Liver (tissue), 8 donors: ENCODE measurements at regions not wholly inside any gene's neighbourhood (a gene's known extent, or its start where the extent isn't known, plus 50 kb on each side); places are given as distances from the start of the nearest gene placed in this dataset.

Source experiments
- DNase-seq: peaks from one replicate; pipeline ENCODE4 v3.0.0-alpha.2; 2017; ENCODE audit warnings: low spot score
- H3K27ac ChIP-seq, 2 donors: one replicate each; pipeline ENCODE4 v1.7.0; 2013; ENCODE audit warnings: inconsistent platforms in 2 of 2, low read length in 2 of 2, control low read depth in 1 of 2, low read depth in 1 of 2, mild to moderate bottlenecking in 1 of 2
- H3K27me3 ChIP-seq, 4 donors: one replicate each; pipeline versions ENCODE4 v1.6.1 to v1.7.0; 2013; ENCODE audit warnings: low read length in 3 of 4, inconsistent platforms in 1 of 4, mild to moderate bottlenecking in 1 of 4, moderate library complexity in 1 of 4; ENCODE audit not compliant: control insufficient read depth in 4 of 4, insufficient read depth in 4 of 4
- H3K36me3 ChIP-seq, 4 donors: one replicate each; pipeline versions ENCODE4 v1.6.1 to v1.7.0; 2013; ENCODE audit warnings: low read length in 3 of 4, mild to moderate bottlenecking in 3 of 4, low read depth in 1 of 4, moderate library complexity in 1 of 4; ENCODE audit not compliant: control insufficient read depth in 4 of 4, insufficient read depth in 3 of 4
- H3K4me1 ChIP-seq, 4 donors: one replicate each; pipeline versions ENCODE4 v1.6.1 to v1.7.0; 2013; ENCODE audit warnings: low read length in 3 of 4, mild to moderate bottlenecking in 3 of 4, moderate library complexity in 1 of 4; ENCODE audit not compliant: control insufficient read depth in 4 of 4, insufficient read depth in 4 of 4
- H3K4me3 ChIP-seq, 3 donors: one replicate each; pipeline versions ENCODE4 v1.6.1 to v1.7.0; 2013; ENCODE audit warnings: low read length in 3 of 3, control low read depth in 1 of 3, low read depth in 1 of 3, mild to moderate bottlenecking in 1 of 3
- H3K9ac ChIP-seq, 2 donors: one replicate each; pipeline ENCODE4 v1.7.0; 2013; ENCODE audit warnings: low read length in 2 of 2, mild to moderate bottlenecking in 2 of 2, moderate library complexity in 2 of 2, control low read depth in 1 of 2, low read depth in 1 of 2
- H3K9me3 ChIP-seq, 4 donors: one replicate each; pipeline versions ENCODE4 v1.6.1 to v1.7.0; 2013; ENCODE audit warnings: low read length in 3 of 4; ENCODE audit not compliant: control insufficient read depth in 4 of 4
- ATF3 ChIP-seq: IDR thresholded peaks from 2 replicates; pipeline ENCODE4 v1.6.1; 2016; ENCODE audit warnings: antibody characterized with exemption
- CTCF ChIP-seq: fragments of 150-350 bp; IDR thresholded peaks from 2 replicates; pipeline ENCODE4 v1.5.1; 2017; ENCODE audit warnings: improper control_type of control experiment, low read depth, low read length; ENCODE audit not compliant: missing input control
- EGR1 ChIP-seq, 2 donors: IDR thresholded peaks; 2 replicates each; pipeline ENCODE4 v1.6.1; 2016 to 2018; ENCODE audit warnings: antibody characterized with exemption in 2 of 2, low read depth in 2 of 2
- FOXA1 ChIP-seq: IDR thresholded peaks from 2 replicates; pipeline ENCODE4 v1.6.1; 2016; ENCODE audit warnings: antibody characterized with exemption
- FOXA2 ChIP-seq: IDR thresholded peaks from 2 replicates; pipeline ENCODE4 v1.6.1; 2016; ENCODE audit warnings: antibody characterized with exemption
- GABPA ChIP-seq, 2 donors: IDR thresholded peaks in 1 of 2; conservative IDR thresholded peaks in 1 of 2; 2 replicates each; pipeline ENCODE4 v1.6.1; 2016; ENCODE audit warnings: antibody characterized with exemption in 2 of 2, mild to moderate bottlenecking in 1 of 2, moderate library complexity in 1 of 2
- HNF4A ChIP-seq, 2 donors: conservative IDR thresholded peaks; 2 replicates each; pipeline ENCODE4 v1.6.1; 2016; ENCODE audit warnings: antibody characterized with exemption in 2 of 2, mild to moderate bottlenecking in 2 of 2
- HNF4G ChIP-seq: IDR thresholded peaks from 2 replicates; pipeline ENCODE4 v1.6.1; 2016; ENCODE audit warnings: antibody characterized with exemption
- JUND ChIP-seq, 2 donors: IDR thresholded peaks; 2 replicates each; pipeline ENCODE4 v1.6.1; 2016; ENCODE audit warnings: antibody characterized with exemption in 2 of 2
- MAX ChIP-seq: IDR thresholded peaks from 2 replicates; pipeline ENCODE4 v1.6.1; 2016; ENCODE audit warnings: antibody characterized with exemption
- NR2F2 ChIP-seq: IDR thresholded peaks from 2 replicates; pipeline ENCODE4 v1.6.1; 2016; ENCODE audit warnings: antibody characterized with exemption
- RAD21 ChIP-seq, 2 donors: IDR thresholded peaks; 2 replicates each; pipeline ENCODE4 v1.6.1; 2016; ENCODE audit warnings: antibody characterized with exemption in 2 of 2, mild to moderate bottlenecking in 2 of 2
- REST ChIP-seq: IDR thresholded peaks from 2 replicates; pipeline ENCODE4 v1.6.1; 2016; ENCODE audit warnings: antibody characterized with exemption, mild to moderate bottlenecking
- RXRA ChIP-seq, 2 donors: IDR thresholded peaks; 2 replicates each; pipeline ENCODE4 v1.6.1; 2017 to 2018; ENCODE audit warnings: antibody characterized with exemption in 2 of 2, mild to moderate bottlenecking in 1 of 2
- SP1 ChIP-seq: IDR thresholded peaks from 2 replicates; pipeline ENCODE4 v1.6.1; 2018; ENCODE audit warnings: antibody characterized with exemption, mild to moderate bottlenecking
- TAF1 ChIP-seq: conservative IDR thresholded peaks from 2 replicates; pipeline ENCODE4 v1.6.1; 2016; ENCODE audit warnings: antibody characterized with exemption, mild to moderate bottlenecking
- YY1 ChIP-seq: IDR thresholded peaks from 2 replicates; pipeline ENCODE4 v1.6.1; 2016; ENCODE audit warnings: antibody characterized with exemption, mild to moderate bottlenecking
- ZBTB33 ChIP-seq: IDR thresholded peaks from 2 replicates; pipeline ENCODE4 v1.6.1; 2016; ENCODE audit warnings: antibody characterized with exemption
- WGBS: extraction: QIAGEN DNeasy Blood & Tissue Kit; methylation state at CpG from one replicate; pipeline ENCODE4 v1.1.7; 2013; 5-methylcytosine and 5-hydroxymethylcytosine counted together
- donor health status: healthy.
- donor health status: healthy.
- donor health status: healthy.
- donor health status: healthy.
- donor health status: healthy.

GRCh38 chr2:236840215-236840614 is 245.5 kb upstream of the COPS8 start (continued):
- TF ChIP-seq ZBTB33, result no peak
- TF ChIP-seq EGR1 (IDR thresholded peaks at IDR 0.05; ENCODE audit: low read depth in 2 of 2), result no peak

- Histone ChIP-seq H3K27me3 (no peaks in the 10 kb centered on the region), H3K9me3 (no peaks in the 10 kb centered on the region), H3K4me3 (no peak overlapping the region), H3K9ac (no peak overlapping the region), H3K36me3 (no peaks in the 10 kb centered on the region), H3K4me1 (peaks cover 2 to 7% (median 4%) of the 10 kb centered on the region in 4 donors), H3K27ac (no peak overlapping the region)
- DNase-seq, result no peak
- 81% methylated on average over 7 of the region's 7 CpGs for WGBS
- TF ChIP-seq JUND (IDR thresholded peaks at IDR 0.05) (no peak), MAX (no peak), HNF4G (no peak), NR2F2 (no peak), HNF4A (conservative IDR thresholded peaks at IDR 0.05) (no peak), SP1 (no peak), TAF1 (no peak), FOXA1 (no peak), ATF3 (no peak), GABPA (IDR thresholded peaks at IDR 0.05 in 1 of 2, conservative IDR thresholded peaks at IDR 0.05 in 1 of 2) (no peak), EGR1 (IDR thresholded peaks at IDR 0.05; ENCODE audit: low read depth in 2 of 2) (no peak), REST (no peak), RAD21 (IDR thresholded peaks at IDR 0.05) (no peak), YY1 (no peak), RXRA (IDR thresholded peaks at IDR 0.05) (no peak), CTCF (no peak), ZBTB33 (no peak), FOXA2 (no peak)
Measured at GRCh38 chr2:236840857-236841256, 244.8 kb upstream of the COPS8 start.
